ENCODE measurements at regions not wholly inside any gene's neighbourhood (a gene's known extent, or its start where the extent isn't known, plus 50 kb on each side); places are given as distances from the start of the nearest gene placed in this dataset.

GRCh38 chr6:41429506-41430504 lies 94.4 kb downstream of the NCR2 start:
- no peak for DNase-seq

DNA sequence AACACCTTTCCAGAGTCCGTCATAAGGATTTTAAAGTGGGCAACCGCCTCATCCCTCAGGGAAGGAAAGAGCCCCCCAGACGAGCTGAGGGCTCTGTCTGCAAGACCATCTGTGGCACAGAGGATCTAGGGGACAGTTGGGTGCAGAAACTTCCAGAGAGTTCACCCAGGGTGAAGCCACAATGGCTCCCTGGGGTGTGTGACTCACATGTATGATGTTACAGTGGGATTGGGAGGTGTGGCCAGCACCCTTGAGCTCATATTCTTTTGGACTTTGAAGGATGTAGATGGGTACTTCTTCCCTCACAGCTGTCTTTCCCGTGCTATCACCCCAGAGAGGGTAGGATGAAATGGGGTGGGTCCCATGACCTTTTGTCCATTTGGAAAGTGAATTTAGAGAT lies 95.5 kb downstream of the NCR2 start:
- no peak for DNase-seq

- DNase-seq = no peak
These were observed 96.9 kb downstream of the NCR2 start for GRCh38 chr6:41432280-41432679.

DNA sequence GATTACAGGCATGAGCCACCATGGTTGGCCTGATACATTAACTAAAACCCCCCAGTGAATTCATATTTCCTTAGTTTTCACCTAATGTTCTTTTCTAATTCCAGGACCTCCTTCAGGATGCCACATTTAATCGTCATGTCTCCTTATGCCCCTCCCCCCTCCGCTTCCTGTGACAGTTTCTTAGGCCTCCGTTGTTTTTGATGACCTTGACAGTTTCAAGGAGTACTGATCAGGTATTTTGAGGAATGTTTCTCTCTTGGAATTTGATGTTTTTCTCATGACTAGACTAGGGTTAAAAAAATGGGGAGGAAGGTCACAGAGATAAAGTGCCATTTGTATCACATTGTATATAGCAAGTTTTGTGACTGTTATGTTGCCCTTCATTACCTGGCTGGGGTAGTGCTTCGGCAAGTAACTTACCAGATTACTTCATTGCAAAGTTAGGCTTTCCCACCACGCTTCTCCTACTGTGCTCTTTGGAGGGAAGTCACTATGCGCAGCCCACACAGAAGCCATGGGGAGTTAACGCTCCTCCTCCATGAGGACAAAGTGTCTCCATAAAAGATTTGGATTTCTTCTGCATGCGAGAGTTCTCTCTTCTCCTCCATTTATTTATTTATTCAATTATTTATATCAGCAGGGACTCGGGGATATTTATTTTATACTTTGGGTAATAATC lies 99.5 kb downstream of the NCR2 start:
- no peak for DNase-seq

DNA sequence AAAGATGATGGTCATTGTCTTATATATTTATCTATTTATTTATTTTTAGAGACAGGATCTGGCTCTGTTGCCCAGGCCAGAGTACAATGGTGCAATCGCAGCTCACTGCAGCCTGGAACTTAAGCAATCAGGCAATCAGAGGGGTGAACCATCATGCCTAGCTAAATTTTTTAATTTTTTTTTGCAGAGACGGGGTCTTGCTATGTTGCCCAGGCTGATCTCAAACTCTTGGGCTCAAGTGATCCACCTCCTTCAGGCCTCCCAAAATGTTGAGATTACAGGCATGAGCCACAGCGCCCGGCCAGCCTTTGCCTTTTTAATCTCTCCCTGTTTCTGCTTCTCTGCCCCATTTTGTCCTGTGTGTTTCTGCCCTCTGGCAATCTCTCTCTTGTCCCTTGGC lies 102.2 kb downstream of the NCR2 start:
- DNase-seq = no peak

DNA sequence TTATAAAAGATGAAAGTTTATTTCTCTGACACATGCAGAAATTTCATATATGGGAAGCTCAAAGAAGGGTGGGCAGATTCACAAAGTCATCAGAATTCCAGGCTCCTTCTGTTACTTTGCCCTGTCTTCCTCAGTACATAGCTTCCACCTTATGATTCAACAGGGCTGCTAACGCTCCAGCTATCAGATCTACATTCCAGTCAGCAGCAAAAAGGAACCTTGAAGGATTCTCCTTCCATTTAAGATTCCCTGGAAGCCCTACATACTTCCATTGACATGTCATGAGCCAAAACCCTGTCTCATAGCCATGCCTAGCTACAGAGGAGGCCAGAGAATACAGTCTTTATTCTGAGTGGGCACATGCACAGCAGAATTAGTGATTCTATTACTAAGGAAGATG lies 103.3 kb downstream of the NCR2 start:
- DNase-seq = no peak

DNA sequence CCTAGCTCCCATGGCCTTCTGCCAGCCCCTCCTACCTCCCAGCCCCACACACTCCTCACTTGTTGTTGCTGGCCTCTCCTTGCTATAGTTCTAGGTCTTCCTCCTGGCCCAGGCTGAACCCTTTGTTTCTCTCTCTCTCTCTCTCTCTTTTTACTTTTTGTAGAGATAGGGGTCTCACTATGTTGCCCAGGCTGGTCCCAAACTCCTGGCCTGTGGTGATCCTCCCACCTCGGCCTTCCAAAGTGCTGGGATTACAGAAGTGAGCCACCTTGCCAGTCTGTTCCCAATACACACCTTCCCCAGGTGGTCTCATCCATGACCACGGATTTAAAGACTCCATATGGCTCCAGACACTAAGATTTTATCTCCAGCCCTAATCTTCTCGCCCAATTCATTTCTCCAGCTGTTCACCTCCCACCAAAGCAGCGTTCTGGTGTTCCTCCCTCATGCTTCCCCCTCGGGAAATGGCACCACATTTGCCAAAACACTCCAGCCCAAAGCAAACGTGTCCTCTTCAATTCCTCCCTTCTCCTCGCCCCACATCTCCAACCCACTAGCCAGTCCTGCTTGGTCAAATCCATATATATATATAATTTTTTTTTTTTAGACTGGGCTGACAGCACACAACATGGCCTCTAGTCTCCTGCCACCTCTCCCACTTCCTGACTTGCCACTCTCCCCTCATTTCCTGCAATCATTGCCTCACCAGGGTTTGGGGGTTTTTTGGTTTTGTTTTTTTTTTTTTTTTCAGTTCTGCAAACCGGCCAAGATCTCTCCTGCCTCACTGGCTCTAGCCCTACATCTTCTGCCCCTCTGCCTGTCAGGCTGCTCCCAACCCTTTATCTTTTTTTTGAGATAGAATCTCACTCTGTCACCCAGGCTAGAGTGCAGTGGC lies 104.4 kb downstream of the NCR2 start:
- DNase-seq = no peak

DNA sequence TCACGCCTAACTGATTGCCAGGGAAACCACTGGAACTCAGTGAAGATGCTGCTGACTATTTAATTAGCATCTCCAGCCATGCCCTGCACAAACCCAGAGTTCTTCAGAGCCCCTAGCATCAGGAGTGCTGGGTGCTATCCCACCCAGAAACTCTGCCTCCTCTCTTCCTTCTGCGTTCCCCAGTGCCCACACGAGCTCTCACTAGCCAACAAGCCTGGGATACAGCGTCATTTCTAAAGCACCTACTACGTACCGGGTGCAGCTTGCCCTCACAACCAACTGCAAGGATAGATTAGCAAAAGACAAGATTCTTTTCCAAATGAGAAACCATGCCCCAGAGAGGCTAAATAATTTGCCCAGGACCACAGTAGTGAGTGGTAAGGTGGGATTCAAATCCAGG lies 105.2 kb upstream of the FOXP4 start:
- DNase-seq = no peak

GRCh38 chr6:41441598-41442351 lies 104.4 kb upstream of the FOXP4 start:
- no peak for DNase-seq

- DNase-seq = no peak
These were observed 103.9 kb upstream of the FOXP4 start for GRCh38 chr6:41442352-41442672.

DNA sequence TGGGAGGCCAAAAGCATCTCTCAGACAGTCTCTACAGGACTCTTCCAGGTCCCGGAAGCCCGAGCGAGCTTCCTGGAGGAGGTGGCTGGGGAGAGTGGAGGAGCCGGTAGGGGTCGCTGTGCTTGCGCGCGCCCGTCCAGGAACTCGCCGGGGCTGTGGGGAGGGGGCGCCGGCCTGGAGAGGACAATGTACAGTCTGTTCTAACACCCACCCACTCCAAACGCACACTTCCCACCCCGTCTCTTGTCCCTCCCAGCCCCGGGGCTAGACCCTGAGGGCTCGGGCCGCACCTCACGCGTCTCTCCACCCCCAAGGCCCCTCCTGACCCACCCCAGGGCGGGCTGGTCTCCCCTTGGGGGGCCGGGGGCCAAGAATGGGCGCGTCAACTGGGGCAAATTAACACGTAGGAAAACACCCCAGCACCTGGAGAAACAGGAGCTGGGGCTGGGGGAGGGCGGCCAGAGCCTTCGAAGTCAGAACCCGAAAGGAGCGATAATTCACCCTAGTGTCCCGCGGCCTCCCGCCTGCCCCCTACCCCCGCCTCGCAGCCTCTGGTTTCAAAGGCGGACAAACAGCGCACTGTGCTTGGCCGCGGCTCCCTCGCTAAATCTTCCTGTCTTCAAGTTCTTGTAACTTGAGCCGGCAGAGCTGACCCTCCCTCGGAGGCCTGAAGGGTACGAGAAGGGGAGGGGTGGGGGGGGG lies 103.2 kb upstream of the FOXP4 start:
- DNase-seq = peak; percentile 27 to 36

- DNase-seq = no peak
These were observed 102.3 kb upstream of the FOXP4 start for GRCh38 chr6:41443616-41444525.

GRCh38 chr6:41445261-41445660 lies 100.9 kb upstream of the FOXP4 start:
- DNase-seq = no peak

- no peak for DNase-seq
These were observed 100.0 kb upstream of the FOXP4 start for GRCh38 chr6:41446132-41446531.

GRCh38 chr6:41446907-41447545 lies 99.2 kb upstream of the FOXP4 start:
- DNase-seq = no peak

DNA sequence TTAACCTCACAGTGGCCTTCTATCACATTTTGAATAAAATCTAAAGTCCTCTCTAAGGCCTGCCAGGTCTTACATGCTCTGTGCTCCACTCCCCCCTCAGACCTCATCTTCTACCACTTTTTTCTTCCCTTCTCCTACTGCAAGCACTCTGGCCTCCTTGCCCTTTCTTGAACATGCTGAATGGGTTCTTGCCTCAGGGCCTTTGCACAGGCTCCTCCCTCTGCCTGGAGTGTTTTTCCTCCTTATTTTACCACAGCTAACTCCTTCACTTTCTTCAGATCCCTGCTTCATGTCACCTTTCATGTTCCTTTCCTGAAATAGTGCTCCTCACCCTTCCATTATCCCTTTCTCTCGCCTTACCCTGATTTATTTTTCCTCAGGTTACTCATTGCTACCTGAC lies 97.9 kb upstream of the FOXP4 start:
- DNase-seq = no peak

DNA sequence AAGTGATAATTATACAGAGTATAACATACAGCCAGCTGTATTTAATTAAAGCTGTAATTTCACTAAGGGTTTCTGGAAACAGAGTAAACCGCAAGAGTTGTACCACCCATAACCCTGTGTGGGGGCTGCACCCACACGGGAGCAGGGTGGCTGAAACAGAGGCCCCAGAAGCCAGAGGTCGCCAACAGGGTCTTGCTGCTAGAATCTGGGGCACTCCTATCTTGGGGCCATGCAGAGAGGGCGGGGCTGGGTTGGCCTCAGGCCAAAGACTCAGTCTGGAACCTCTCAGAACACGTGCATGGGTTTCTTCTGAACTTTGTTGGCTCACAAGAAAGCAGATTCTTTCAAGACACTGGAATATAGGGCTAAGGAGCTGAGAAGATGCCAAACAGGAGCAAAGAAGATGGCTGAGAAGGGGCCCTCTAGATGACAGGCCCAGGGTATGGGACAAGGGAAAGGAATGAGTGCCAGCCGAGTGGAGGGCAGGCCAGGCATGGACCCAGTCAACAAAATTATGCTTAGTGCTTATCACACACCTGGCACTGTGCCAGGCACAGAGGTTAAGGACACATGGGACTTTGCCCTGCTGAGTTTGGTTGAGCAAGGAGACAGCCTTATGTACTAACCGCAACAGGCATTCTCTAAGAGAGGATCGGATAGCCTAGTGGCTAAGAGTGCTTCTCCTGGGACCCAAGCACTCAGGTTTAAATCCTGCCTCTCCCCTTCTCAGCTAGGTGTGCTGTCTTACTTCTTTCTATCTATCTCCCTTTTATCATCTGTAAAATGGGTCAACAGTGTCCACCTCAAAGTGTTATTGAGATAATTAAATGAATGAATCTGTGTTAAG lies 96.6 kb upstream of the FOXP4 start:
- DNase-seq = no peak

- DNase-seq = no peak
These were observed 95.6 kb upstream of the FOXP4 start for GRCh38 chr6:41450581-41450980.

GRCh38 chr6:41451039-41451438 lies 95.1 kb upstream of the FOXP4 start:
- no peak for DNase-seq

All from activated CD4-positive, alpha-beta T cell treated with anti-CD3 and anti-CD28 coated beads, Interleukin-2, amount 50 U/mL, for 48 hours (primary cell).